ENCODE measurements at regions not wholly inside any gene's neighbourhood (a gene's known extent, or its start where the extent isn't known, plus 50 kb on each side); places are given as distances from the start of the nearest gene placed in this dataset.

- FAIRE-seq (no peak), DNase-seq (ENCODE audit: extremely low read depth in 1 of 4, low spot score in 3 of 4) (no peak), ATAC-seq (no peak)
- ChIA-PET POLR2A (no interaction called here), CTCF (ENCODE audit: low intra/inter-chr PET ratio) (interaction anchor here (0.6 kb wide), 1 partner anchor 758 kb away, joined by 3 read pairs; no protein-coding TSS in a partner anchor)
- Histone ChIP-seq H3K79me2 (ENCODE audit: control insufficient read depth, insufficient read depth, low read length) (no peaks in the 10 kb centered on the region), H3K9ac (ENCODE audit: insufficient read depth in 1 of 2, low read depth in 2 of 2, low read length in 2 of 2) (no peak overlapping the region), H3K4me1 (replicated peaks in 1 of 2; ENCODE audit: control insufficient read depth in 2 of 2, insufficient read depth in 2 of 2, low read length in 2 of 2) (no peaks in the 10 kb centered on the region), H3K27ac (ENCODE audit: extremely low read depth, low read depth, low read length) (no peak overlapping the region), H2AFZ (ENCODE audit: low read depth, low read length) (no peak overlapping the region), H4K20me1 (replicated peaks; ENCODE audit: control insufficient read depth, insufficient read depth, low read length) (no peaks in the 10 kb centered on the region), H3K27me3 (ENCODE audit: control insufficient read depth in 2 of 2, insufficient read depth in 2 of 2, low read length in 2 of 2) (no peaks in the 10 kb centered on the region), H3K4me2 (ENCODE audit: insufficient read depth, low read length) (no peak overlapping the region), H3K4me3 (no peak overlapping the region), H3K36me3 (ENCODE audit: control insufficient read depth, insufficient read depth, low read length) (no peaks in the 10 kb centered on the region), H3K9me3 (replicated peaks; ENCODE audit: control insufficient read depth, insufficient read depth, low read depth, low read length) (no peaks in the 10 kb centered on the region), H3K9me1 (ENCODE audit: control insufficient read depth, insufficient read depth, low read length) (no peaks in the 10 kb centered on the region)
- TF ChIP-seq MCM2 (IDR thresholded peaks at IDR 0.05; ENCODE audit: low read depth) (no peak), ELF1 (tag; IDR thresholded peaks at IDR 0.05) (no peak), MYNN (IDR thresholded peaks at IDR 0.05) (no peak), MYNN (CRISPR knock-in tag; IDR thresholded peaks at IDR 0.05) (no peak), ZNF551 (CRISPR knock-in tag; IDR thresholded peaks at IDR 0.05) (no peak), SETDB1 (IDR thresholded peaks at IDR 0.05; ENCODE audit: low read length) (no peak), ZNF398 (CRISPR knock-in tag; IDR thresholded peaks at IDR 0.05) (no peak), ZNF780A (CRISPR knock-in tag; IDR thresholded peaks at IDR 0.05) (no peak), SAP30 (IDR thresholded peaks at IDR 0.05; ENCODE audit: borderline replicate concordance, insufficient read depth, low read depth, low read length, poor library complexity, severe bottlenecking) (no peak), BCLAF1 (IDR thresholded peaks at IDR 0.05; ENCODE audit: borderline replicate concordance in 1 of 2, control insufficient read depth in 1 of 2, low read depth in 2 of 2, low read length in 1 of 2) (no peak), ARHGAP35 (IDR thresholded peaks at IDR 0.05; ENCODE audit: partially characterized antibody) (no peak), POLR2B (IDR thresholded peaks at IDR 0.05; ENCODE audit: low read depth, partially characterized antibody) (no peak), WHSC1 (IDR thresholded peaks at IDR 0.05; ENCODE audit: low read length) (no peak), RBFOX2 (IDR thresholded peaks at IDR 0.05; ENCODE audit: low read depth, low read length) (no peak), ZNF282 (CRISPR knock-in tag; IDR thresholded peaks at IDR 0.05) (no peak), RFX7 (CRISPR knock-in tag; IDR thresholded peaks at IDR 0.05) (no peak)
- in situ Hi-C loops (cut with MboI) (no loop called here), intact Hi-C loops (cut with micrococcal nuclease) (no loop called here)
- WGBS (ENCODE audit: insufficient coverage, low coverage, missing lambda C conversion rate): 0% methylated on average over 7 of the region's 8 CpGs
- BruUV-seq (replicated peaks): no TSS peak
These were observed 137.5 kb upstream of the TUT7 start for GRCh38 chr9:86491468-86492266.

Measured in K562 (cell line).